ENCODE measurements at regions not wholly inside any gene's neighbourhood (a gene's known extent, or its start where the extent isn't known, plus 50 kb on each side); places are given as distances from the start of the nearest gene placed in this dataset.

DNA sequence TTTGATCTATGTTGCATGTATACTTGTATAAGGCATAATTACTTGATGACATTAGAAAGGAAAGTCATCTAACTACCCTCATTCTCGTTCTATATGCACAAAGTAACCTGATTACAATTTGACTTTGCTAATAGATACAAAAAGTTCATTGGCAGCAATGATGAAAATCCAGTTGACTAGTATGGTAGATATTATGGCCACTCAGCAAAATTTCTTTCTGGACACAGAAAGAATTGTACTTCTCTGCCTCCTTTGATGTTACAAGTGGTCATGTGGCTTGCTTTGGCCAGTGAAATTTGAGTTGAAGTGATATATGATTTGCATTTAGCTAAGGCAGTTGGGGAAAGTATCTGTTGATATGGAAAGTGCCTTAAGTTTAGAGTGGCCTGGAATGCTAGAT, 723.7 kb upstream of the ARRDC3 start:
- no peak for TF ChIP-seq CREB1 (CRISPR knock-in tag; IDR thresholded peaks at IDR 0.05; ENCODE audit: low read depth)
- TF ChIP-seq, protein P1, sequence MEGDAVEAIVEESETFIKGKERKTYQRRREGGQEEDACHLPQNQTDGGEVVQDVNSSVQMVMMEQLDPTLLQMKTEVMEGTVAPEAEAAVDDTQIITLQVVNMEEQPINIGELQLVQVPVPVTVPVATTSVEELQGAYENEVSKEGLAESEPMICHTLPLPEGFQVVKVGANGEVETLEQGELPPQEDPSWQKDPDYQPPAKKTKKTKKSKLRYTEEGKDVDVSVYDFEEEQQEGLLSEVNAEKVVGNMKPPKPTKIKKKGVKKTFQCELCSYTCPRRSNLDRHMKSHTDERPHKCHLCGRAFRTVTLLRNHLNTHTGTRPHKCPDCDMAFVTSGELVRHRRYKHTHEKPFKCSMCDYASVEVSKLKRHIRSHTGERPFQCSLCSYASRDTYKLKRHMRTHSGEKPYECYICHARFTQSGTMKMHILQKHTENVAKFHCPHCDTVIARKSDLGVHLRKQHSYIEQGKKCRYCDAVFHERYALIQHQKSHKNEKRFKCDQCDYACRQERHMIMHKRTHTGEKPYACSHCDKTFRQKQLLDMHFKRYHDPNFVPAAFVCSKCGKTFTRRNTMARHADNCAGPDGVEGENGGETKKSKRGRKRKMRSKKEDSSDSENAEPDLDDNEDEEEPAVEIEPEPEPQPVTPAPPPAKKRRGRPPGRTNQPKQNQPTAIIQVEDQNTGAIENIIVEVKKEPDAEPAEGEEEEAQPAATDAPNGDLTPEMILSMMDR (conservative IDR thresholded peaks at IDR 0.05; ENCODE audit: low read depth in 2 of 2): no peak

All from GM23338 (cell line).